Fibroblast of gingiva (primary cell): ENCODE measurements at regions not wholly inside any gene's neighbourhood (a gene's known extent, or its start where the extent isn't known, plus 50 kb on each side); places are given as distances from the start of the nearest gene placed in this dataset.
"Not testable (repeated sequence)": the region's sequence is repeated elsewhere in the genome, so short reads cannot be mapped to it uniquely, and the experiment has no call there.

Experiments
- DNase-seq: peaks from one replicate; pipeline ENCODE4 v3.0.0-alpha.2; 2011; ENCODE audit warnings: low read depth

DNA sequence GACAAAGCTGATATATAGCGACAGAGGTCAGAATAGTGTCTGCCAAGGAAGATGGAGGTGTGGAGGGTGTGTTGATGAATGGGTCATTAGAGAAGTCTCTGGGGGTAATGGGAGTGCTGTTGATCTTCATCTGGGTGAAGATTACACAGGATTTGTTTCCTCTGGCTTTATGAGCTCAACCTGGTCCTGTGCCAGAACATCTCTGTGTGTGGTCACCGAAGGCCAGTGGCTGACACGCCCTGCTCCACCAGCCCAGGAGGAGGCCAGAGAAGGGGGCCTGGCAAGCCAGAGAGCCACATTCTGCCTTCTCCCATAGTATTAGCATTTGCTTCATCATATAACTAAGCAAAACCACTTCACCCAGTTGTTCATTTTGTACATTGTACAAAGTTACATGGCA, 121.1 kb downstream of the ZNF621 start:
- DNase-seq, result no peak

DNA sequence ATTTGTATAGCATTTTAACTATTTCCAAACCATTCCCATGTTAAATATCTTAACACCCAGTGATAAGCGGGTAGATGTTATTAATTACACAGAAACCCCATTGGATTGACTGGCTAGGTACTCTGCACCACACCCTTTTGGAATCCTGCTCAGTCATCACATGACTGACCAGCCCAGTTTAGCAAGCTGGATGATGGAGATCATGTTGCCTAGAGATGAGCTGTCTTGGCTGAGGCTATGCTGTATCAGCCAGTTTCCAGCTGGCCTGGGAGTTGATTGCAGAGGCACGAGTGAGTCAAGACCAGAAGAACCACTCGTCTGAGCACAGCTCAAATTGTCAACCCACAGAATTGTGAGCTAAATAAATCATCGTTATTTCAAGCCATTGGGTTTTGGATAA, 124.6 kb downstream of the ZNF621 start:
- no peak for DNase-seq

DNA sequence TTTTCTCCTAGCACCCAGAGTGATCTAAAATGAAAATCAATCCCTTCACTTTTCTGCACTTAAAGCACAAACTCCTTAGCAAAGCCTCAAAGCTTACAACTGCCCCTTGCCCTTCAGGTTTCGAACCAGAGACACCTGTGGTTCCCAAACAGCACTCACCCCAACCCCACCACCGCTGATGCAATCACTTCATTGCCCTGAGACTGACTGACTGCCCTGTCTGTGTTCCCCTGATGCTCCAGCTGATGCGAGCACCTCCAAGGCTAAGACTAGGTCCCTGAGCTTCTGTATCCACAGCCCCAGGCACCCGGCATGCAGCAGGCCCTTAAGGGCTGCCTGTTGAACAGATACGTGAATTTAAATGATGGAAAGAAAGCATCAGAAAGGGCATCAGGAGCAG, 127.3 kb downstream of the ZNF621 start:
- no peak for DNase-seq

DNA sequence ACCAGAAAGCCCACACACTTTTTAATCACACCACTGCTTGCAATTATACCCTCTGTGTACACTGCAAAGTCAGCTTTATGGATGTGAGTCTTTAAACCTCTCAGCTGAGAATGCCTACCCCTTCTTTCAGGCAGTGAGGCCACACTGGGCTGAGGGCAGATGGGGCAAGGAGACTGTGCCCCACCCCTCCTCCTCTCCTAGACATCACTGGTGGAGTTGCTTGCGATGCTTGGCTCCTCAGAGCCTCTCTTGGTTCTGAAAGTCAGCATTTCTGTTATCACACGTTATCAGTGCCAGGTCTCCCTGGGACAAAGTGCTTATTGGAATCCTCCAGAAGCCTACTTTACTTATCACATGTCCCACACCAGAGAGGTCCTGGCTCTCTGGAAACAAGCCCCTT, 128.2 kb downstream of the ZNF621 start:
- DNase-seq, result no peak

DNA sequence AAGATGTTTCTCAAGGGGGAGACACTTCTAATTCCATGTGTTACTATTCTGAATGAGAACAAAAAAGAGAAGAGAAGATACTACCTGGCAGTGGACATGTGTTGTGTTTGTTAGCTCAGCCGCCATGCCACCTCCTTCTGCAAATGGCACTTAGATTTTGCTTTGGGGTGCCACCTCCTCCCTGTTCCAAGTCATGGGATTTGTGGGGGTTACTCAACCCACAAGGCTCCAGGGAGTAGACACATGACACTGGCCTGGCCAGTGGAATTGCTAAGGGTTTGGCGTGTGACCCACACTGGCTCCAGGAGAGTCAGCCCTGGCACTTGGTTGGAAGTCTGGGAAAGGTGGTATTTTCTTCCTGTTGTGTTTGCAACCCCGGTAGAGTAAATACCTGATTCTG, 129.1 kb downstream of the ZNF621 start:
- no peak for DNase-seq

DNA sequence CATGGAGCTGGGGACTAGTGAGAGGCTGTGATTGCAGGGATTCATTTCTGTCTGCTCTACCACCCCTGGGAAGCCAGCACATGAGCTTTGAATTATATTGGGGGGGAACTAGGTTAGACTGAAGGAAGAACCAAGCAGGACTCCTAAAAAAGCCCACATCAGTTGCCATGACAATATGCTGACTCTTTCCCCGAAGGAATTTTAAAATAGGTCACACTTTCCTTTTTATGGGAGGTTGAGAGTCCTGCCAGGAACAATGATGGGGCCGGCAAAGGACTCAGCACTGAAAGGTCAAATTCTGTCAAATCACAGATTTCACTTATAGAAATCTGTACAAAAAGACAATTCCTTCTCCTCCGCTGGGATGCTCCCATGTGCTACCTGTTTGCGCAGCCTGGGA, 130.8 kb downstream of the ZNF621 start:
- no peak for DNase-seq

DNA sequence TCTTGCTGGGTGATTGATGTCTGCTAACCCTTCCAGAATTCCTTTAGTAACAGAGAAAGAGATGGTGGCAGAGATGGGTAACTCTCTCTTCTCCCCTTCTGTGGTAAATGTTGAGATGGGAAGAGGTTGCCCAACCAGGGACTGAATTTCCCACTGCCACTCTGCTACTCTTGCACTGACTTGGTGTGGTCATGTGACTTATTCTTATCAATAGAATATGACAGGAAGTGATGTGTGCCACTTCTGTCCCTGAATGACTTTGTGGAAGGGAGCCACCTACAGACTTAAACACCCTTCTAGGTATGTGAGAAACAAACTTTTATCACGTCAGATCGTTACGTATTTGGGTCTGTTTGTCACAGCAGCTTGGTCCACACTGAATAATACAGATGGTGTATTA, 132.9 kb downstream of the ZNF621 start:
- DNase-seq, result no peak

DNA sequence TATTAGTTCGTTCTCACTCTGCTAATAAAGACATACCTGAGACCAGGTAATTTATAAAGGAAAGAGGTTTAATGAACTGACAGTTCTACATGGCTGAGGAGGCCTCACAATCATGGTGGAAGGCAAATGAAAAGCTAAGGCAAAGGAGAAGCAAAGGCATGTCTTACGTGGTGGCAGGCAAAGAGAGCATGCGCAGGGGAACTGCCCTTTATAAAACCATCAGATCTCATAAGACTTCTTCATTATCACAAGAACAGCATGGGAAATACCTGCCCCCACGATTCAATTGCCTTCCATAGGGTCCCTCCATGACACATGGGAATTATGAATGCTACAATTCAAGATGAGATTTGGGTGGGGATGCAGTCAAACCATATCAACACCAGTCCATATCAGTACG, 133.5 kb downstream of the ZNF621 start:
- DNase-seq, result no peak

DNA sequence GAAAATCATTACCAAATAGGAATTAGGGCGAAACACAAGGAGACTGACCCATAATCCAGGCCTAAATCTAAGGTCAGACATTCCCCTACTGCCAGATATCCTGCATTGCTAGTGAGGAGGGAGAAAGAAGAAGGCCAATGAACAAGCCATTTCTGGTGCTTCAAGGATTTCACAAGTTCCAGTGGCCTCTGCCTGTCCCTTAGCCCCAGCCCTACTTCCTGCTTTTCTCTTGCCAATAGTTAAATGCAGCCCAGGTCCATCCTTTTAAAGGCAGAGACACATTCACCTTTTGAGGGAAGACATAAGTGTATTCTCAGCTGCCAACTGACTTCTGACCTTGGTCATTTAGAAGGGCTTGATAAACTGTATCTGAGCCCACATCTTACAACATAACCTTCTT, 135.8 kb downstream of the ZNF621 start:
- no peak for DNase-seq

DNA sequence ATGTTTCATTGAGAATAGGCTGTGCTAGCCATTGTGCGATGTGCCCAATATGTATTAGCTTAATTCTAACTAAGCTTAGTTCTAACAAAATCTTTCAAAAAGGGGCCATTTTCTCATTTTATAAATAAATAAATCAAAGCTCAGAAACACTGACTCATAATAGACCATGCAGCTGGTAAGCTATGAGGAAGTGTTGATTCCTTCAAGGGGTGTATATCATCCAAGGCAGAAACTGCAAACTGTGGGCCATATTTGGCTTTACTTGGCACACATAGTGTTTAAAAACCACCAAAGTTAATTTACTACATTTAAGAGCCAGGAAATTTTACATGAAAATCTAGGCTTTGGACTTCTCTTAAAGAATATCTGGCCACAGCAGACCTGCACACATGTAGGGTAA, 136.5 kb downstream of the ZNF621 start:
- no peak for DNase-seq

DNA sequence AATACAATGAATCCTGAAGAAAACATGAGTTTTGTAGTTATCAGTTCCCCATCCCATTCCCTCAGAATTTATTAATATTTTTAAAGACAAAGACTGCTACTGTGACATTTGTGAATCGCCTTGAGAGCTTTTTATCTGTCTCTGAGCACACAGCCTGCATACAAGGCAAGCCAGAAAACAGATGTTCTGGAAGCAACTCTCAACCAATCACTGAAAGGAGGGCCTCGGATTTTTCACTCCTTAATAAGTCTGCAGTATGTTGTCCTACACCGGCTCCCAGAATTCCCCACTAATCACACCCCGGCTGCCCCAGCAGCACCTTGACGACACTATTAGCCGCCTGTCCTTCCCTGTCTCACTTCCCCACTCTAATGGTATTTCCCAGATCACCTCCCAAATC, 138.5 kb downstream of the ZNF621 start:
- no peak for DNase-seq

DNA sequence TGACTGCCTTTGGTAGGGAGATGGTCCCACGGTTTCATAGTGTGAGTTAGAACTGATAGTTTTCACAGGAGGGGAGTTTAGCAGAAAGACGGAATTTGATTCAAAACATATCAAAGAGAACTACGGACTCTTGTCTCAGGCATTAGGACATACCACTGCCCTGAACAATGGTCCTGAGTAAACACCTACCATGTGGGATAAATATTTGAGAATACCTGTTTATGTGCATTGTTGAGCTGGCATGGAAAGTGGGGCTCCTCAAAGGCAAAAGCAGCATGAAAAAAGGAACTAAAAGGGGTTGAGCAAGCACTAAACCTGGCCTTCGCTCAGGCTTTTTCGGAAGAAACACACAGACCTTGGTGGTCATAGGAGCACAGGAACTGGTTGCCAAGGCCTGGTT, 144.4 kb downstream of the ZNF621 start:
- DNase-seq, result no peak

DNA sequence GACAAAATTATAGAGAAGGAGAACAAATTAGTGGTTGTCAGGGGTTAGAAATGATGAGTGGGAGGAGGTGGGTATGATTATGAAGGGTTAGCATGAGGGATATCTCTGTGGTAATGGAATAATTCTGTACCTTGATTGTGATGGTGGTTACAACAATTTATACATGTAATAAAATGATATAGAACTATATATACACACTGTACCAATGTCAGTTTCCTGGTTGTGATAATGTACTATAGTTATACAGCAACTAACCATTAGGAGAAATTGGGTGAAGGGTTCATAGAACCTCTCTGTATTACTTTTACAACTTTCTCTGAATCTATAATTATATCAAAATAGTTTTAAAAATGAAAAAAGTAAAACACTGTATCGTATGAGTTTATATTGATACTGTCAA, 148.1 kb downstream of the ZNF621 start:
- no peak for DNase-seq

DNA sequence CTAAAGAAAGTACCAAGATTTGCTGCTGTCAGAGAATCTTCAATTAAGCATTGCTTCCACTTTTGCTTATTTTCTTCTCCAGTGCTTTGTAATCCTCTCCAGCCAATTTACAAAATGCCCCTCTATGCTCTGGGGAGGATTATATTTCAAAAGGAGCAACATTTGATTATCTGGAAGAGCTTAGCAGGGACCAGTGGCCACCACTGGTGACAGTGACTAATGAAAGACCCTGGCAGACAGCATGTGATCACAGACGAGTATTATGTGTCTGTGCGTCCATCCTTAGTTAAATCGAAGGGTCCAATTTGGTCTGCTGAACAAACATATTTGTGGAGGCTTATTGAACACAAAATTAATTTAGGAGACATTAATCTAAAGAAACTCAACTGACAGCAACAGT, 152.6 kb downstream of the ZNF621 start:
- no peak for DNase-seq

DNA sequence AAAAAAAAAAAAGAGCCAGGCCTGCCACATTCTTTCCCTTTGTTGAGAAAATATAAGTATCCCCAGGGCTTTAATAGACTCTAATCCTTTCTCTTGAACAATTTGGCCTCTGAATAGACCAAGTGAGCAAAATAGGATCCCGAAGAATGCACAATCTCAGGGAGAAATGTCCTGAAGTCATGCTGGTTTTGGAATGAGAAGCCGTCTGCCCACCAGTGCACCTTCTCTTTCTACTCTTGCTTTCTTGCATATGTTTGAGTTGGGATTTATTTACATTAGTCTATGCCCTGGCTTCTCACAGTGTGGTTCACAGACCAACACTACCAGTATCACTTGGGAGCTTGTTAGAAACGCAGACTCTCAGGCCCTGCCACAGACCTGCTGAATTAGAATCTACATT, 153.0 kb downstream of the ZNF621 start:
- DNase-seq, result no peak

DNA sequence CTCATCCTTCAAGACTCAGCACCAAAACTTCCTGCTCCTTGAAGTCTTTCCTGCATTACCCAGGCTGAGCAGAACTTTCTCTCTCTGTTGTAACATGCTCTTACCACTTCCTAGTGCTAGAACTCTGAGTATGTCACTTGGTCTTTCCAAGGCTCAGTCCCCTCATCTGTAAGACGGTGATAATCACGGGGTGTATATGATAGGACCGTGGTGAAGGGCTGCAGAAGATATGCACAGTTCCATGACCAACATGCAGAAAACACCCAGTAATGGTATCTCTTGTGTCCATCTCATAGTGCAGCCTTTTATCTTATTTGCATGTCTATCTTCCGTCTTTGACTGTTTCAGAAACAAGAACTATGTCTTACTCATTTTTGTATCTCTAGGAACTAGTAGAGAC, 154.5 kb downstream of the ZNF621 start:
- no peak for DNase-seq

DNA sequence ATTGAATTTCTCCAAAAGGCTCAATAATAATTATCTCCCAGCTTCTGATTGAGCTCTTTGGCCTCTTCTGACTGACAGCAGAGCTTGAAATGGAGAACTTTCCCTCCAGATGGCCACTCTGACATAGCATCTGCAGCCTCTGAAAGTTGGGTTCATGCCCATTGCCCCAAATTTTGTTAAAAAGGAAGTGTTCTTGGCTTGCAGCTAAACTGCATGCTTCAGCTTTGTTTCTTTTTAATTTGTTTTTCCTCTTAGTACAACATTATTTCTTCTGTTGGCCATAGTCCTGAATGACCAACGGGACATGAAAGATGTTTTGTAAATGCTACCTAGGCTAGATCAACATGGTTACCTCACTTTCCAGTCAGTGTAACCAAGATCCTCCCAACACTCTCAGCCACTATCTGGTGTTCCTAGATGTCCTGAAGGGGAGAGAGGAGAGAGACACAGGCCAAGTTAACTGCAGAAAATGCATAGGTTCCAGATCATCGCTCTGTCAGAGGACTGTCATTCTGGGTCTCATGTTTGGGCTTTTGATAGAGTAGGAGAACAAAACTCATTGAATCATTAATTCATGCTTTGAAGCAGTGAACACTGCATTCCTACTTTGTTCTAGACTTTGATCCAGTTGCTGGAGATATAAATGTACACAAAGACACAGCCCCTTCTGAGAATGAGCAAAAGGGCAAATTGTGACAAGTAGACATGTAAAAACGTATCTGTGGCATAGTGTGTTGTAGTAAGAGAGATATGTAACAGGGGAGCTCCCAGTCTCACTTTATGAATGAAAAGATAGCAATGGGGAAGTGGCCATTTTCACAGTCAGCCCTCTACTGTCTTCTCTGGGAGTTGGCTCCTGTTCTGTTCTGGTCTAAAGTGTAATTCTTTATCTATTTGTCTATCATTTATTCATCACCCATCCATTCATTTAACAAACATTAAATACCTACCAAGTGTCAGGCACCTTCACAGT, 156.2 kb downstream of the ZNF621 start:
- DNase-seq, result no peak

DNA sequence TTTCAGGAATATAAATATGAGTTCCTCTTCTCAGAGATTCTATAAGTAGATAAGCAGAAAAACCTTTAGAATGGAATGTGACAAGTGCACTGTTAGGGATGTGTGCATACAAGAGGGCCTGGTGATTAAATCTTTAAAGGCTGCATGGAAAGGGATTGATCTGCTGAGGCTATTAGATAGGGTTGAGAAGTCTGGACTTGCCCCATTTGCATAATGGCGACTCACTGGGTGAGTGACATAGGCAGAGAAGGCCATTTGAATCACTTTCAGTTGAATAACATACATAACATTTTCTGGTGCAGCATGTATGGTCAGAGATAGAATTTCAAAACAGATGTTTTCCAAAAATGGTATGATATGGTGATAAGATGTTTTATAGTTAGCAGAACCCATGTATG, 156.9 kb downstream of the ZNF621 start:
- DNase-seq, result no peak

DNA sequence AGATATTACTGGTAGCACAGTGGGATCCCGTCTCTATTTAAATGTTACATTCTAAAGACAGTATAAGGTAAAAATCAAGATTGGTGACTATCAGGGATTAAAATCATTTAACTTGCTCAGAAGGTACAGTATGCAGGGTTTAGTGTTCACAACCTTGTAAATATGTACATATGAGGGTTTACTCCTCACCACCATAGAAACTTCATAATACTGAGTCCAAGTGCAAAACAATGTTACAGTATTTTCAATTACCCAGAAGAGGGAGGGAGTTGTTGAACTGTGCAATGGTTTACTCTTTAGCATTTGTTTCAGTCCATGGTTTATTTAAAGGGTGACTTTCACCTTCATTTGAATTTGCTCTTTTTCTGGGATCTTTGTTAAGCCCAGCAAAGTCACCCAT, 165.1 kb downstream of the ZNF621 start:
- DNase-seq, result no peak

DNA sequence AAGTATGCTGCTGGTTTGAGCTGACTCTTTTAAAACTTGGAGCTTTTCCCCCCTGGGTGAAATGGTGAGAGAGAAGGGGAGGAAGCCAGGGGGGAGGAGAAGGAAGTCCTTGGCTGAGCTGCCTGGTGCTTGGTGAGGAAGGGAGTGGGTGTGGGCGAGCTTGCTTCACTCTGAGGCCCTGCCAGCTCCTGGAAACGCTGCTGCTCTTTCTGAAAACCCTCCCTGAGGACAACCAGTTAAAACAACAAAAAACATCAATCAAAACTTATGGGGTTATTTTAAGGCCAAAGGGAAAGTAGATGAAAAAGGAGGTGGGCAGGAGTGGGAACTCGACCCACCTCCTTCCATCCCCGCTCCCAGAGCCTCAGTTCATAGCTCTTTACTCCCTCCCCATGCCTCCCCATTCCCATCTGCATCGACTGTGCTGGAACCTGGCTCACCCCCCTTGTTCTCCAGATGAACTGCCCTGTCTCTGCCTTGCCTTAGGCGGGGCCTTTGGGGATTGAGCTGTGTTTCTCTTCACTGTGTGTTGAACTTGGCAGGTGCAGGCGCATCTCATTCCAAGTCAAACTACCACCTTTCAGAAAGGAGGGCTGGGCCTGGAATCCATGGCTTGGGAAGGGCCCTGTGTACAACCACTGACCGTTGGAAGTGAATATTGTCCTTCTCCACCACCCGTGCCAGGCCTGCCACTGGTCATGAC, 166.1 kb downstream of the ZNF621 start:
- DNase-seq, result no peak

DNA sequence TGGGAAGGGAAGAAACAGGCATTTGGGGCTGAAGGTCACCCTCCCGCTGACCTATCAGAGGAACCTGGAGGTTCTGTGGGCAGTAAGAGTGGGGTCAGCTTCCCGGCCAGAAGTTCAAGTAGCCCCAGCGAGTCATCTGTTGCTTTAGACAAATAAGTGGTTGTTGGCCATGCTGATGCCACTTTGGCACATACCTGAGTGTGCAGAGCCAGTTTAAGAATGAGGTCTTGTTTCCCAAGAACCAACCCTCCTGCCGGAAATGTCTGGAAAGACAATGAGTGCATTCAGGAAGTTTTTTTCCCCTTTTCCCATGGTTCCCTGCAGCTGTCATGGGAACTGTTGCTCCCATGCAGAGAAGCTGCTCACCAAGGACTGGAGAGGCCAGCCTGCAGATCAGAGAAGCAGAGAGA, 166.7 kb downstream of the ZNF621 start:
- DNase-seq, result no peak

DNA sequence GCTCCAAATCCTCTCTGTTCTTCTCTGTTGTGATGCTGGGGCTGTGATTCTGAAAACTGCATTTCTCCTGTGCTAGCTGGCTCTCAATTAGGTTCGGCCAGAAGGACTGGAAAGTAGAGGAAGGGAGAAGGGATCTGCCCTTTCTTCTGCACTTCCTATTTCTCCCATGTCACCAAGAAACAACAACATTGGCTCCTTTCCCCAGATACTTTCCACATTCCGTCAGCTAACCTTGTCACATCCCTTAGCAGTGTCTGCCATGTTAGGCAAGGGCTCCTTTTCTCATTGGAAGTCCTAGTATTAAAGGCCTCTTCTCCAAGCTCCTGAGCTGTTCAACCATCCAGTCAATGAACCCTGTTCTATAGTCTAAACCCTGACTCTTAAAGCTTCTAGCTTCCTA, 171.1 kb downstream of the ZNF621 start:
- no peak for DNase-seq

DNA sequence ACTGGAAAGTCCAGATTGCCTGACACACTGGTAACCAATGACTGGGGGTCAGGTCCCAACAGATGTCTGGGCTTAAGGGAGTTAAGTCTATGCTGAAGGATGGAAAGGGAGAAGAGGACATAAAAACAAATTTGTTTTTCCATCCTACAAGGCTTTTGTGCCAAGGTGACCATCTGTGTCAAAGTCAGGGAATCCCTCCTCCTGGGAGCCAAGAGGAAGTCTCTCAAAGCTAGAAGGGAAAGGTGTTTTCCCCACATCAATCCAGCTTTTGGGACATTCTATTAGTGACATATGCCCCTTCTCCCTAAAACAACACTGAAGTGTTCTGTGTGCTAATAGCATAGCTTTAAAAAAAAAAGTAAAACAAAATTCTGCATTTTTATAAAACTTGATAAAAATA, 173.9 kb downstream of the ZNF621 start:
- not testable (repeated sequence) for DNase-seq
